ENCODE measurements at regions not wholly inside any gene's neighbourhood (a gene's known extent, or its start where the extent isn't known, plus 50 kb on each side); places are given as distances from the start of the nearest gene placed in this dataset.

- Mint-ChIP-seq H3K27me3 (peaks cover 5% of the 10 kb centered on the region), H3K9me3 (no peaks in the 10 kb centered on the region), H3K27ac (no peak overlapping the region), H3K4me3 (no peak overlapping the region), H3K4me1 (ENCODE audit: low read depth) (no peaks in the 10 kb centered on the region), H3K36me3 (ENCODE audit: low read depth) (no peaks in the 10 kb centered on the region)
- intact Hi-C loops (cut with micrococcal nuclease), result no loop called here
- ATAC-seq (no peak), DNase-seq (no peak)
- ChIA-PET CTCF (interaction anchor here (0.6 kb wide), 1 partner anchor 94 kb away, joined by 3 read pairs; no protein-coding TSS in a partner anchor), POLR2A (no interaction called here)
- TF ChIP-seq, protein P1, sequence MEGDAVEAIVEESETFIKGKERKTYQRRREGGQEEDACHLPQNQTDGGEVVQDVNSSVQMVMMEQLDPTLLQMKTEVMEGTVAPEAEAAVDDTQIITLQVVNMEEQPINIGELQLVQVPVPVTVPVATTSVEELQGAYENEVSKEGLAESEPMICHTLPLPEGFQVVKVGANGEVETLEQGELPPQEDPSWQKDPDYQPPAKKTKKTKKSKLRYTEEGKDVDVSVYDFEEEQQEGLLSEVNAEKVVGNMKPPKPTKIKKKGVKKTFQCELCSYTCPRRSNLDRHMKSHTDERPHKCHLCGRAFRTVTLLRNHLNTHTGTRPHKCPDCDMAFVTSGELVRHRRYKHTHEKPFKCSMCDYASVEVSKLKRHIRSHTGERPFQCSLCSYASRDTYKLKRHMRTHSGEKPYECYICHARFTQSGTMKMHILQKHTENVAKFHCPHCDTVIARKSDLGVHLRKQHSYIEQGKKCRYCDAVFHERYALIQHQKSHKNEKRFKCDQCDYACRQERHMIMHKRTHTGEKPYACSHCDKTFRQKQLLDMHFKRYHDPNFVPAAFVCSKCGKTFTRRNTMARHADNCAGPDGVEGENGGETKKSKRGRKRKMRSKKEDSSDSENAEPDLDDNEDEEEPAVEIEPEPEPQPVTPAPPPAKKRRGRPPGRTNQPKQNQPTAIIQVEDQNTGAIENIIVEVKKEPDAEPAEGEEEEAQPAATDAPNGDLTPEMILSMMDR (IDR thresholded peaks at IDR 0.05), result no peak
Measured at GRCh38 chr3:64390893-64391292, 165.6 kb upstream of the PRICKLE2 start.

GRCh38 chr3:64388886-64389285 lies 163.6 kb upstream of the PRICKLE2 start:
- TF ChIP-seq, protein P1 (IDR thresholded peaks at IDR 0.05), result no peak
- CTCF ChIA-PET, result no interaction called here
- intact Hi-C loops (cut with micrococcal nuclease), result no loop called here
- POLR2A ChIA-PET, result no interaction called here
- Mint-ChIP-seq H3K9me3 (no peaks in the 10 kb centered on the region), H3K36me3 (ENCODE audit: low read depth) (no peaks in the 10 kb centered on the region), H3K27me3 (peaks cover 5% of the 10 kb centered on the region), H3K27ac (no peak overlapping the region), H3K4me1 (ENCODE audit: low read depth) (no peaks in the 10 kb centered on the region), H3K4me3 (no peak overlapping the region)
- DNase-seq (no peak), ATAC-seq (no peak)

DNA sequence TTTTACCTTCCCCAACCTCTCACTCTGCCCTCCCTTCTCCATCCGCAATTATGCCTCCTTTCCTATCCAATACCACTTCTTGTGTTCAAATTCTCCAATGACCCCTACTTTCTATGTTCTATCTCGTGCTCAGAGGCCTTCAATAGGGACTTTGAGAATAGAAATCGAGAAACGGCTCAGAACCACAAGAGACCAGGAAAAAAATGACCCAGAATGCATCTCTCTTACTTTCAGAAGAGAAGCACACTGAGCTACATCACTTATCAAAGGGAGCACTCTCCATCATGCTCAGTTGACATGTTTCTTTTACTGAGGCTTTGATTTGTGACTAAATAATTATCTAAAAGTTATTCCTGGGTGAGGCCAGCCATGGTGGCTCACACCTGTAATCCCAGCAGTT lies 162.4 kb upstream of the PRICKLE2 start:
- POLR2A ChIA-PET, result no interaction called here
- intact Hi-C loops (cut with micrococcal nuclease), result no loop called here
- TF ChIP-seq, protein P1 (IDR thresholded peaks at IDR 0.05), result no peak

GRCh38 chr3:64385277-64385676 lies 160.0 kb upstream of the PRICKLE2 start:
- ChIA-PET CTCF (no interaction called here), POLR2A (no interaction called here)
- no peak overlapping the region for H3K4me3 Mint-ChIP-seq
- no peaks in the 10 kb centered on the region for H3K4me1 Mint-ChIP-seq (ENCODE audit: low read depth)
- DNase-seq (no peak), ATAC-seq (no peak)
- H3K27me3 Mint-ChIP-seq, result peaks cover 2% of the 10 kb centered on the region
- intact Hi-C loops (cut with micrococcal nuclease), result no loop called here
- H3K36me3 Mint-ChIP-seq (ENCODE audit: low read depth), result no peaks in the 10 kb centered on the region
- TF ChIP-seq, protein P1 (IDR thresholded peaks at IDR 0.05), result no peak
- H3K27ac Mint-ChIP-seq, result no peak overlapping the region
- H3K9me3 Mint-ChIP-seq, result no peaks in the 10 kb centered on the region

More for the DNA sequence above, 162.4 kb upstream of the PRICKLE2 start:
- Mint-ChIP-seq H3K27ac (no peak overlapping the region), H3K4me3 (no peak overlapping the region), H3K27me3 (peaks cover 2% of the 10 kb centered on the region), H3K9me3 (no peaks in the 10 kb centered on the region), H3K4me1 (ENCODE audit: low read depth) (no peaks in the 10 kb centered on the region), H3K36me3 (ENCODE audit: low read depth) (no peaks in the 10 kb centered on the region)
- CTCF ChIA-PET, result no interaction called here
- ATAC-seq (no peak), DNase-seq (no peak)

- DNase-seq, result no peak
- Mint-ChIP-seq H3K27ac (no peak overlapping the region), H3K9me3 (no peaks in the 10 kb centered on the region), H3K4me3 (no peak overlapping the region), H3K36me3 (ENCODE audit: low read depth) (no peaks in the 10 kb centered on the region), H3K27me3 (peaks cover 2% of the 10 kb centered on the region), H3K4me1 (ENCODE audit: low read depth) (no peaks in the 10 kb centered on the region)
- TF ChIP-seq, protein P1 (IDR thresholded peaks at IDR 0.05), result no peak
- ChIA-PET CTCF (no interaction called here), POLR2A (no interaction called here)
- no peak for ATAC-seq
- intact Hi-C loops (cut with micrococcal nuclease), result no loop called here
Measured at GRCh38 chr3:64384561-64384960, 159.3 kb upstream of the PRICKLE2 start.
